SK-N-SH treated with all-trans-retinoic acid at 6 μM for 48 hours (cell line): ENCODE measurements at regions not wholly inside any gene's neighbourhood (a gene's known extent, or its start where the extent isn't known, plus 50 kb on each side); places are given as distances from the start of the nearest gene placed in this dataset.

Experiments
- ATAC-seq: fragments of 200-7000 bp; cut with Tn5 transposase; 3 replicates; pipeline ENCODE4 v1.9.1; 2020; ENCODE audit warnings: mild to moderate bottlenecking, moderate library complexity
- ARNTL ChIP-seq: fragments of 450-650 bp; formaldehyde crosslinking; IDR thresholded peaks from 2 replicates; pipeline ENCODE4 v1.5.0; 2020; ENCODE audit warnings: low read depth, mild to moderate bottlenecking, moderate library complexity, borderline replicate concordance
- BACH2 ChIP-seq: fragments of 250-450 bp; sonication (Bioruptor Pico); IDR thresholded peaks from 2 replicates; pipeline ENCODE4 v1.9.0; 2021; ENCODE audit warnings: mild to moderate bottlenecking, borderline replicate concordance
- CREB5 ChIP-seq: fragments of 250-450 bp; sonication (Bioruptor Pico); IDR thresholded peaks from 2 replicates; pipeline ENCODE4 v1.5.1; 2020; ENCODE audit warnings: low read depth, mild to moderate bottlenecking, moderate library complexity
- CSDC2 ChIP-seq: fragments of 250-450 bp; sonication (Bioruptor Pico); IDR thresholded peaks from 2 replicates; pipeline ENCODE4 v1.5.0; 2020; ENCODE audit warnings: mild to moderate bottlenecking, moderate library complexity
- CSRNP3 ChIP-seq: fragments of 250-450 bp; sonication (Bioruptor Pico); IDR thresholded peaks from 2 replicates; pipeline ENCODE4 v1.5.1; 2021; ENCODE audit warnings: mild to moderate bottlenecking, moderate library complexity
- ESRRG ChIP-seq: fragments of 250-450 bp; sonication (Bioruptor Pico); IDR thresholded peaks from 2 replicates; pipeline ENCODE4 v1.6.1; 2021; ENCODE audit warnings: mild to moderate bottlenecking
- ISL1 ChIP-seq: fragments of 250-450 bp; sonication (Bioruptor Pico); IDR thresholded peaks from 2 replicates; pipeline ENCODE4 v2.1.2; 2022; ENCODE audit warnings: mild to moderate bottlenecking, moderate library complexity
- OSR1 ChIP-seq: fragments of 250-450 bp; sonication (Bioruptor Pico); IDR thresholded peaks from 2 replicates; pipeline ENCODE4 v1.8.0; 2022; ENCODE audit warnings: moderate library complexity, mild to moderate bottlenecking, inconsistent platforms
- PATZ1 ChIP-seq: fragments of 250-450 bp; sonication (Bioruptor Pico); IDR thresholded peaks from 2 replicates; pipeline ENCODE4 v1.8.0; 2020; ENCODE audit warnings: mild to moderate bottlenecking, moderate library complexity, borderline replicate concordance
- POU6F1 ChIP-seq: fragments of 250-450 bp; sonication (Bioruptor Pico); IDR thresholded peaks from 2 replicates; pipeline ENCODE4 v1.8.0; 2021; ENCODE audit warnings: low read depth, mild to moderate bottlenecking, moderate library complexity, borderline replicate concordance
- PPARA ChIP-seq: fragments of 250-450 bp; sonication (Bioruptor Pico); IDR thresholded peaks from 2 replicates; pipeline ENCODE4 v1.5.0; 2020; ENCODE audit warnings: mild to moderate bottlenecking, borderline replicate concordance
- RARB ChIP-seq: fragments of 250-450 bp; sonication (Bioruptor Pico); IDR thresholded peaks from 2 replicates; pipeline ENCODE4 v1.8.0; 2021; ENCODE audit warnings: mild to moderate bottlenecking, moderate library complexity
- SNAI2 ChIP-seq: fragments of 250-450 bp; sonication (Bioruptor Pico); IDR thresholded peaks from 2 replicates; pipeline ENCODE4 v1.5.0; 2020; ENCODE audit warnings: mild to moderate bottlenecking, moderate library complexity
- TCF4 ChIP-seq: fragments of 250-450 bp; sonication (Bioruptor Pico); IDR thresholded peaks from 2 replicates; pipeline ENCODE4 v1.8.0; 2021; ENCODE audit warnings: mild to moderate bottlenecking, moderate library complexity, borderline replicate concordance
- TOX ChIP-seq: fragments of 250-450 bp; sonication (Bioruptor Pico); IDR thresholded peaks from 2 replicates; pipeline ENCODE4 v1.8.0; 2021; ENCODE audit warnings: mild to moderate bottlenecking, moderate library complexity, borderline replicate concordance
- TSHZ2 ChIP-seq: fragments of 250-450 bp; sonication (Bioruptor Pico); IDR thresholded peaks from 2 replicates; pipeline ENCODE4 v1.5.0; 2020; ENCODE audit warnings: mild to moderate bottlenecking, moderate library complexity
- ZC3H10 ChIP-seq: fragments of 250-450 bp; sonication (Bioruptor Pico); IDR thresholded peaks from 2 replicates; pipeline ENCODE4 v1.5.1; 2021; ENCODE audit warnings: mild to moderate bottlenecking, moderate library complexity
- ZFP3 ChIP-seq: fragments of 250-450 bp; sonication (Bioruptor Pico); IDR thresholded peaks from 2 replicates; pipeline ENCODE4 v1.5.0; 2020; ENCODE audit warnings: mild to moderate bottlenecking, moderate library complexity
- ZFP30 ChIP-seq: fragments of 450-650 bp; formaldehyde crosslinking; IDR thresholded peaks from 2 replicates; pipeline ENCODE4 v1.5.0; 2022; ENCODE audit warnings: mild to moderate bottlenecking, moderate library complexity
- ZNF565 ChIP-seq: fragments of 450-650 bp; formaldehyde crosslinking; conservative IDR thresholded peaks from 2 replicates; pipeline ENCODE4 v1.5.0; 2020; ENCODE audit warnings: low read depth, mild to moderate bottlenecking, moderate library complexity
- ZNF70 ChIP-seq: fragments of 450-650 bp; formaldehyde crosslinking; IDR thresholded peaks from 2 replicates; pipeline ENCODE4 v1.5.0; 2020; ENCODE audit warnings: mild to moderate bottlenecking, moderate library complexity
- ZNF8 ChIP-seq: fragments of 450-650 bp; formaldehyde crosslinking; IDR thresholded peaks from 2 replicates; pipeline ENCODE4 v1.5.0; 2020; ENCODE audit warnings: mild to moderate bottlenecking, moderate library complexity

- TF ChIP-seq ZNF565 (CRISPR knock-in tag), result no peak
- no peak for TF ChIP-seq RARB (CRISPR knock-in tag)
- no peak for TF ChIP-seq ZNF70
- TF ChIP-seq BACH2, result no peak
- TF ChIP-seq POU6F1 (CRISPR knock-in tag), result no peak
- no peak for TF ChIP-seq ZFP30 (CRISPR knock-in tag)
- no peak for TF ChIP-seq ZFP3
- no peak for TF ChIP-seq CREB5 (CRISPR knock-in tag)
- TF ChIP-seq ARNTL, result no peak
- TF ChIP-seq OSR1 (CRISPR knock-in tag), result no peak
- no peak for TF ChIP-seq SNAI2 (CRISPR knock-in tag)
- TF ChIP-seq TCF4 (CRISPR knock-in tag), result no peak
- no peak for TF ChIP-seq CSDC2 (CRISPR knock-in tag)
- no peak for TF ChIP-seq ZC3H10 (CRISPR knock-in tag)
- TF ChIP-seq CSRNP3, result no peak
- no peak for TF ChIP-seq ISL1 (CRISPR knock-in tag)
- no peak for TF ChIP-seq PATZ1
- no peak for TF ChIP-seq TOX (CRISPR knock-in tag)
- no peak for ATAC-seq
Measured at GRCh38 chr6:140284871-140285270, 910.4 kb upstream of the CITED2 start.

- TF ChIP-seq ESRRG (CRISPR knock-in tag) (no peak), ZNF70 (no peak), ISL1 (CRISPR knock-in tag) (no peak), ZFP3 (no peak), ZFP30 (CRISPR knock-in tag) (no peak), TSHZ2 (CRISPR knock-in tag) (no peak), PATZ1 (no peak), CSRNP3 (no peak), POU6F1 (CRISPR knock-in tag) (no peak), ARNTL (no peak), BACH2 (no peak), ZNF8 (CRISPR knock-in tag) (no peak), ZC3H10 (CRISPR knock-in tag) (no peak), ZNF565 (CRISPR knock-in tag) (no peak), OSR1 (CRISPR knock-in tag) (no peak), PPARA (no peak), RARB (CRISPR knock-in tag) (no peak)
- TF ChIP-seq, all 23 proteins: peak for 0
- no peak for ATAC-seq
Measured at GRCh38 chr6:140283197-140283596, 908.7 kb upstream of the CITED2 start.
